ENCODE measurements at regions not wholly inside any gene's neighbourhood (a gene's known extent, or its start where the extent isn't known, plus 50 kb on each side); places are given as distances from the start of the nearest gene placed in this dataset.

- whole genome bisulfite sequencing (ENCODE audit: insufficient coverage, low lambda C conversion rate), result 100% methylated on average over 2 of the region's 5 CpGs
- no peak for DNase-seq
- Histone ChIP-seq H3K4me3 (ENCODE audit: low read length) (no peak overlapping the region), H3K27me3 (ENCODE audit: control insufficient read depth, insufficient read depth, low read length) (no peaks in the 10 kb centered on the region), H3K36me3 (ENCODE audit: control insufficient read depth, insufficient read depth, low read length) (no peaks in the 10 kb centered on the region), H3K9me3 (ENCODE audit: control insufficient read depth, low read depth, low read length) (no peaks in the 10 kb centered on the region), H3K27ac (ENCODE audit: low read length) (no peak overlapping the region), H3K4me1 (ENCODE audit: control insufficient read depth, insufficient read depth, low read length) (no peaks in the 10 kb centered on the region)
These were observed 159.1 kb upstream of the HS3ST1 start for GRCh38 chr4:11587797-11588196.

- no peak overlapping the region for H3K4me3 ChIP-seq (ENCODE audit: low read length)
- H3K9me3 ChIP-seq (ENCODE audit: control insufficient read depth, low read depth, low read length), result no peaks in the 10 kb centered on the region
- no peaks in the 10 kb centered on the region for H3K27me3 ChIP-seq (ENCODE audit: control insufficient read depth, insufficient read depth, low read length)
- no CpG with 5 or more reads among the region's 1 CpG for WGBS (ENCODE audit: insufficient coverage, low lambda C conversion rate)
- H3K36me3 ChIP-seq (ENCODE audit: control insufficient read depth, insufficient read depth, low read length), result no peaks in the 10 kb centered on the region
- H3K27ac ChIP-seq (ENCODE audit: low read length), result no peak overlapping the region
- no peaks in the 10 kb centered on the region for H3K4me1 ChIP-seq (ENCODE audit: control insufficient read depth, insufficient read depth, low read length)
- DNase-seq, result no peak
These were observed 156.8 kb upstream of the HS3ST1 start for GRCh38 chr4:11585506-11585905.

DNA sequence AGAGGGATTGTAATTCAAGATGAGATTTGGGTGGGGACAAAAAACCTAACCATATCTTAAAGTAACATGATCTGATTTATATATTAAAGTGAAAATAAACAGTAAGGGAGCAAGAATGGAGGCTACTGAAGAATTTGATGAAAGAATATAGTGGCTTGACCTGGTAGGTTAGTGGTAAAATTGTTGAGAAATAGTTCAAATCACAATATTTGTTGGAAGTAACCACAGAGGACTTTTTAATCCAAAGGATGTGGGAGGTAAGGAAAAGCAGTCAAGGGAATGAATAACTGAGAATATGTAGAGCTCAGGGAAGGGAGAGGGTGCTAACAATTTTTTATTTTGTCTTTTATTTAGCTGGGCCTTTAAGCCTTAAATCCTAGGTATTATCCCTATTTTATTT is 139.8 kb upstream of the HS3ST1 start:
- Histone ChIP-seq H3K9me3 (ENCODE audit: control insufficient read depth, low read depth, low read length) (no peaks in the 10 kb centered on the region), H3K4me1 (ENCODE audit: control insufficient read depth, insufficient read depth, low read length) (peaks cover 10% of the 10 kb centered on the region), H3K27ac (ENCODE audit: low read length) (no peak overlapping the region), H3K27me3 (ENCODE audit: control insufficient read depth, insufficient read depth, low read length) (no peaks in the 10 kb centered on the region), H3K36me3 (ENCODE audit: control insufficient read depth, insufficient read depth, low read length) (no peaks in the 10 kb centered on the region), H3K4me3 (ENCODE audit: low read length) (no peak overlapping the region)
- DNase-seq, result no peak

GRCh38 chr4:11566444-11567022 is 137.8 kb upstream of the HS3ST1 start:
- peak overlapping the region; percentile 23 for H3K27ac ChIP-seq (ENCODE audit: low read length)
- no peaks in the 10 kb centered on the region for H3K27me3 ChIP-seq (ENCODE audit: control insufficient read depth, insufficient read depth, low read length)
- DNase-seq, result peak; percentile 87 to 94
- H3K4me1 ChIP-seq (ENCODE audit: control insufficient read depth, insufficient read depth, low read length), result peaks cover 10% of the 10 kb centered on the region
- no CpG with 5 or more reads among the region's 2 CpGs for WGBS (ENCODE audit: insufficient coverage, low lambda C conversion rate)
- no peaks in the 10 kb centered on the region for H3K36me3 ChIP-seq (ENCODE audit: control insufficient read depth, insufficient read depth, low read length)
- no peaks in the 10 kb centered on the region for H3K9me3 ChIP-seq (ENCODE audit: control insufficient read depth, low read depth, low read length)
- no peak overlapping the region for H3K4me3 ChIP-seq (ENCODE audit: low read length)

DNA sequence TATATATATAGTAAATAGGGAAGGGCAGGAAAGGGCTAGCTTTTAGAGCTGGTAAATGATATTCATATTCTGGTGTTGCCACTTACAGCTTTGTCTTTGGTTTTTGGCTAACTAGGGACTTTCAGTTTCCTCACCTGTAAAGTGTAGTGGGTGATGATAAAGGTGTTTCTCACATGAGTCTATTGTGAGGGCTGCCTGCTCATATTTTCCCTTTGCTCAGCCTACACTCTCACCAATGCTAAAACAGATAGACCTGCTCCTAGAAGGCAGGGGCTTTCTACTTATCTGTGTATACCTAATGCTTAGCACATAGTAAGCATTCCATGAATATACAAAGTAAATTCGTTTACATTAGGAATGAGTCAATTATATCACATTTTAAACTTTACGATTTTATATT is 137.2 kb upstream of the HS3ST1 start:
- no peaks in the 10 kb centered on the region for H3K27me3 ChIP-seq (ENCODE audit: control insufficient read depth, insufficient read depth, low read length)
- DNase-seq, result no peak
- H3K4me3 ChIP-seq (ENCODE audit: low read length), result no peak overlapping the region
- no peaks in the 10 kb centered on the region for H3K36me3 ChIP-seq (ENCODE audit: control insufficient read depth, insufficient read depth, low read length)
- 100% methylated on average over 1 of the region's 2 CpGs for WGBS (ENCODE audit: insufficient coverage, low lambda C conversion rate)
- peaks cover 10% of the 10 kb centered on the region for H3K4me1 ChIP-seq (ENCODE audit: control insufficient read depth, insufficient read depth, low read length)
- H3K9me3 ChIP-seq (ENCODE audit: control insufficient read depth, low read depth, low read length), result no peaks in the 10 kb centered on the region
- H3K27ac ChIP-seq (ENCODE audit: low read length), result no peak overlapping the region

GRCh38 chr4:11565213-11565612 is 136.5 kb upstream of the HS3ST1 start:
- Histone ChIP-seq H3K4me3 (ENCODE audit: low read length) (no peak overlapping the region), H3K27me3 (ENCODE audit: control insufficient read depth, insufficient read depth, low read length) (no peaks in the 10 kb centered on the region)

DNA sequence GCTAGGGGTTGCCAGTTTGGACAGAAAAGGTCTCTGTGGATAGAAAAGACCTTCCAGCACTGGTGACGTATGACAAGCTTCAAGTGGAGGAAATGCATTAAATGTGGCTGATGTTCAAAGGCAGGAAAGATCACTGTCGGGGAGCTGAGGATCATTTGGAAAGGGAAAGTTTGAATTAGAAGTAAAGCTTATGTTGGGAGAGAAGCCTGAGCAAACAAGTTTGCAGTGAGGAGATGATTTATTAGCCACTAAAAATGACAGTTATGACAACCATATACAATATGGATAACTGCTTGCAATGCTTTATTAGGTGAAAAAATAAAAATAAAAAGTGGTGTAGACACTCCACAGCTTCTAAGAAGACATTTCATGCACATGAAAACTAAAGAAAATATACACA is 135.3 kb upstream of the HS3ST1 start:
- peaks cover 10% of the 10 kb centered on the region for H3K4me1 ChIP-seq (ENCODE audit: control insufficient read depth, insufficient read depth, low read length)
- 0% methylated on average over 1 of the region's 2 CpGs for WGBS (ENCODE audit: insufficient coverage, low lambda C conversion rate)
- H3K36me3 ChIP-seq (ENCODE audit: control insufficient read depth, insufficient read depth, low read length), result no peaks in the 10 kb centered on the region
- no peaks in the 10 kb centered on the region for H3K27me3 ChIP-seq (ENCODE audit: control insufficient read depth, insufficient read depth, low read length)
- H3K27ac ChIP-seq (ENCODE audit: low read length), result no peak overlapping the region
- no peak overlapping the region for H3K4me3 ChIP-seq (ENCODE audit: low read length)
- DNase-seq, result peak in 1 of 2 donors; percentile 33
- no peaks in the 10 kb centered on the region for H3K9me3 ChIP-seq (ENCODE audit: control insufficient read depth, low read depth, low read length)

More at GRCh38 chr4:11565213-11565612, 136.5 kb upstream of the HS3ST1 start:
- Histone ChIP-seq H3K27ac (ENCODE audit: low read length) (no peak overlapping the region), H3K4me1 (ENCODE audit: control insufficient read depth, insufficient read depth, low read length) (peaks cover 10% of the 10 kb centered on the region), H3K36me3 (ENCODE audit: control insufficient read depth, insufficient read depth, low read length) (no peaks in the 10 kb centered on the region), H3K9me3 (ENCODE audit: control insufficient read depth, low read depth, low read length) (no peaks in the 10 kb centered on the region)
- DNase-seq, result no peak
- no CpG with 5 or more reads among the region's 1 CpG for WGBS (ENCODE audit: insufficient coverage, low lambda C conversion rate)

- Histone ChIP-seq H3K4me1 (ENCODE audit: control insufficient read depth, insufficient read depth, low read length) (peaks cover 7% of the 10 kb centered on the region), H3K36me3 (ENCODE audit: control insufficient read depth, insufficient read depth, low read length) (no peaks in the 10 kb centered on the region), H3K9me3 (ENCODE audit: control insufficient read depth, low read depth, low read length) (no peaks in the 10 kb centered on the region), H3K27me3 (ENCODE audit: control insufficient read depth, insufficient read depth, low read length) (no peaks in the 10 kb centered on the region), H3K4me3 (ENCODE audit: low read length) (no peak overlapping the region), H3K27ac (ENCODE audit: low read length) (peak overlapping the region; percentile 70)
- no peak for DNase-seq
These were observed 120.8 kb upstream of the HS3ST1 start for GRCh38 chr4:11549525-11549924.

GRCh38 chr4:11548597-11549082 is 119.9 kb upstream of the HS3ST1 start:
- H3K27ac ChIP-seq (ENCODE audit: low read length), result peak overlapping the region; percentile 70
- peak; percentile 69 to 76 for DNase-seq
- no peaks in the 10 kb centered on the region for H3K27me3 ChIP-seq (ENCODE audit: control insufficient read depth, insufficient read depth, low read length)

GRCh38 chr4:11546391-11547175 is 117.9 kb upstream of the HS3ST1 start:
- H3K36me3 ChIP-seq (ENCODE audit: control insufficient read depth, insufficient read depth, low read length), result no peaks in the 10 kb centered on the region
- no peaks in the 10 kb centered on the region for H3K27me3 ChIP-seq (ENCODE audit: control insufficient read depth, insufficient read depth, low read length)
- H3K27ac ChIP-seq (ENCODE audit: low read length), result no peak overlapping the region
- H3K4me3 ChIP-seq (ENCODE audit: low read length), result no peak overlapping the region
- DNase-seq, result no peak
- peaks cover 12% of the 10 kb centered on the region for H3K4me1 ChIP-seq (ENCODE audit: control insufficient read depth, insufficient read depth, low read length)
- WGBS (ENCODE audit: insufficient coverage, low lambda C conversion rate), result no CpG with 5 or more reads among the region's 1 CpG
- H3K9me3 ChIP-seq (ENCODE audit: control insufficient read depth, low read depth, low read length), result no peaks in the 10 kb centered on the region

More at GRCh38 chr4:11548597-11549082, 119.9 kb upstream of the HS3ST1 start:
- Histone ChIP-seq H3K4me3 (ENCODE audit: low read length) (no peak overlapping the region), H3K4me1 (ENCODE audit: control insufficient read depth, insufficient read depth, low read length) (peaks cover 7% of the 10 kb centered on the region), H3K9me3 (ENCODE audit: control insufficient read depth, low read depth, low read length) (no peaks in the 10 kb centered on the region), H3K36me3 (ENCODE audit: control insufficient read depth, insufficient read depth, low read length) (no peaks in the 10 kb centered on the region)
- WGBS (ENCODE audit: insufficient coverage, low lambda C conversion rate), result no CpG with 5 or more reads among the region's 1 CpG

- WGBS (ENCODE audit: insufficient coverage, low lambda C conversion rate), result no CpG with 5 or more reads among the region's 3 CpGs
- H3K27me3 ChIP-seq (ENCODE audit: control insufficient read depth, insufficient read depth, low read length), result no peaks in the 10 kb centered on the region
- no peaks in the 10 kb centered on the region for H3K9me3 ChIP-seq (ENCODE audit: control insufficient read depth, low read depth, low read length)
- no peak overlapping the region for H3K27ac ChIP-seq (ENCODE audit: low read length)
- no peaks in the 10 kb centered on the region for H3K36me3 ChIP-seq (ENCODE audit: control insufficient read depth, insufficient read depth, low read length)
- no peak for DNase-seq
- H3K4me1 ChIP-seq (ENCODE audit: control insufficient read depth, insufficient read depth, low read length), result peaks cover 12% of the 10 kb centered on the region
- H3K4me3 ChIP-seq (ENCODE audit: low read length), result no peak overlapping the region
These were observed 117.0 kb upstream of the HS3ST1 start for GRCh38 chr4:11545651-11546050.
